ENCODE measurements at regions not wholly inside any gene's neighbourhood (a gene's known extent, or its start where the extent isn't known, plus 50 kb on each side); places are given as distances from the start of the nearest gene placed in this dataset.

DNA sequence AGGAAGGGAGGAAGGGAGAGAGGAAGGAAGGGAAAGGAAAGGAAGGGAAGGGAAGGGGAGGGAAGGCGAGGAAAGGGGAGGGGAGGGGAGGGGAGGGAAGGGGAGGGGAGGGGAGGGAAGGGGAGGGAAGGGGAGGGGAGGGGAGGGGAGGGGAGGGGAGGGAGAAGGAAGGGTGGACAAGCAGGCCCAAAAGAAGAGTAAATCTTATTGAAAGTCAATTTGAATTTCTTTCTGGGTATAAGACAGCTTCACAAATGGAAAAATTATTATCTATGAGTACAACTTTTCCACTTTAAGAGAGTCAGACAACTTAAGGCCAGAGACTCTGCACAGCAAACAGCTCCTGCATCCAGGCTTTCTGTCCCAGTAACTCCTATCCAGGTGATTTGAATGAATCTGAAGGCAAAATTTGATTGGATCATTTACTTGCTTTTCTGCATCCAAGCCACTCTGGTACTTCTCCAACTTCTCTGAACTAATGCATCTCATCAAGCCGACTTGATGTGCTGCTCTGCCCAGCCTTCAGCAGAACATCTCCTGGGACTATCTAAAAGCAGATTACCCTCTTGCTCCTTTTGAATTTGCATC, 363.4 kb upstream of the KIF2A start:
- no peak for TF ChIP-seq POLR2A (IDR thresholded peaks at IDR 0.05; ENCODE audit: control extremely low read depth in 1 of 2, low read depth in 2 of 2, low read length in 2 of 2)
- TF ChIP-seq, protein P1, sequence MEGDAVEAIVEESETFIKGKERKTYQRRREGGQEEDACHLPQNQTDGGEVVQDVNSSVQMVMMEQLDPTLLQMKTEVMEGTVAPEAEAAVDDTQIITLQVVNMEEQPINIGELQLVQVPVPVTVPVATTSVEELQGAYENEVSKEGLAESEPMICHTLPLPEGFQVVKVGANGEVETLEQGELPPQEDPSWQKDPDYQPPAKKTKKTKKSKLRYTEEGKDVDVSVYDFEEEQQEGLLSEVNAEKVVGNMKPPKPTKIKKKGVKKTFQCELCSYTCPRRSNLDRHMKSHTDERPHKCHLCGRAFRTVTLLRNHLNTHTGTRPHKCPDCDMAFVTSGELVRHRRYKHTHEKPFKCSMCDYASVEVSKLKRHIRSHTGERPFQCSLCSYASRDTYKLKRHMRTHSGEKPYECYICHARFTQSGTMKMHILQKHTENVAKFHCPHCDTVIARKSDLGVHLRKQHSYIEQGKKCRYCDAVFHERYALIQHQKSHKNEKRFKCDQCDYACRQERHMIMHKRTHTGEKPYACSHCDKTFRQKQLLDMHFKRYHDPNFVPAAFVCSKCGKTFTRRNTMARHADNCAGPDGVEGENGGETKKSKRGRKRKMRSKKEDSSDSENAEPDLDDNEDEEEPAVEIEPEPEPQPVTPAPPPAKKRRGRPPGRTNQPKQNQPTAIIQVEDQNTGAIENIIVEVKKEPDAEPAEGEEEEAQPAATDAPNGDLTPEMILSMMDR (IDR thresholded peaks at IDR 0.05; ENCODE audit: control extremely low read depth in 1 of 3, insufficient read depth in 1 of 3, low read depth in 1 of 3, low read length in 3 of 3): no peak
- no peak for TF ChIP-seq RAD21 (IDR thresholded peaks at IDR 0.05 in 1 of 2, conservative IDR thresholded peaks at IDR 0.05 in 1 of 2; ENCODE audit: low read depth in 2 of 2, low read length in 2 of 2)
- TF ChIP-seq, protein P2, sequence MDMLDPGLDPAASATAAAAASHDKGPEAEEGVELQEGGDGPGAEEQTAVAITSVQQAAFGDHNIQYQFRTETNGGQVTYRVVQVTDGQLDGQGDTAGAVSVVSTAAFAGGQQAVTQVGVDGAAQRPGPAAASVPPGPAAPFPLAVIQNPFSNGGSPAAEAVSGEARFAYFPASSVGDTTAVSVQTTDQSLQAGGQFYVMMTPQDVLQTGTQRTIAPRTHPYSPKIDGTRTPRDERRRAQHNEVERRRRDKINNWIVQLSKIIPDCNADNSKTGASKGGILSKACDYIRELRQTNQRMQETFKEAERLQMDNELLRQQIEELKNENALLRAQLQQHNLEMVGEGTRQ (IDR thresholded peaks at IDR 0.05; ENCODE audit: low read length): no peak
